ENCODE measurements at regions not wholly inside any gene's neighbourhood (a gene's known extent, or its start where the extent isn't known, plus 50 kb on each side); places are given as distances from the start of the nearest gene placed in this dataset.

GRCh38 chr15:66860844-66861243 is 158.8 kb downstream of the SMAD6 start:
- Mint-ChIP-seq H3K9me3 (ENCODE audit: insufficient read depth) (no peaks in the 10 kb centered on the region), H3K36me3 (ENCODE audit: low read depth) (no peaks in the 10 kb centered on the region)
- POLR2A ChIA-PET: no interaction called here

DNA sequence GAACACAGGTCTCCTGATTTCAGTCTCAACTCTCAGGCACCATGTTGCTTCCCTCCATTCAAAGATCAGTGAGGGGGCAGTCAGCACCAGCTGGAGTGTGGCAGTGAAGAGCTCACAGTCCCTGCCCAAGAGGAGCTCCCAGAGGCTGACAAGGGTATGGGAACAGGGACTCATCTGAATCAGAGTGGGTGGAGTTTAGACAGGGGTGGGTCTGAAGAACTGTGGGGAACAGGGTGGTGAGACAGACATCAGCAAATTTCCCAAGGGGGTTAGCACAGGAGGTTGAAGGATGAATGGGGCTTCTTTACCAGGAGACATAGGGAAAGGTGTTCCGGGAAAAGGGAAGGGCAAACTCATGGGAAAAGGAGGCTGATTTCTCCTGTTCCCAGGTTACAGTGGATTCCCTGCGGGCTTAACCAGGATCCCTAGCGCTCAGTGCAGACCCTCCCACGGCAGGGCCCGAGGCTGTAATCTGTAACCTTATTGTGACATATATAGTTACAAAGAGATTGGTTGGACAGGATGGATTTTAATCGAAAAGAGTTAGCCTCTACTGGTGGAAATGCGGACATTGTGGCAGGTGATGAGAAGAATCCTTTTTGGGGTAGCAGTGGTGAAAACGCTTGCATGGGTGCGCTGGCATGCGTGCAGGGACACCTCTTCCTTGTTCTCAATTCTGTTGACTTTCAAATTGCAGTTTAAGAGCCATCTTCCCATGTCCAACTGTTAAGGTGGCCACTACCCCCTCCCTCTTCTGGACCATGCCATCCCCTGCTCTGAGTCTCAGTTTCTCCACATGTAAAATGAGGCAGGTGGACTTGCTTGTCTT is 160.3 kb downstream of the SMAD6 start:
- Mint-ChIP-seq H3K27me3 (ENCODE audit: low read depth) (peaks cover 20% of the 10 kb centered on the region), H3K4me1 (ENCODE audit: low read depth) (peaks cover 12% of the 10 kb centered on the region), H3K27ac (no peak overlapping the region), H3K4me3 (no peak overlapping the region), H3K36me3 (ENCODE audit: low read depth) (no peaks in the 10 kb centered on the region), H3K9me3 (ENCODE audit: insufficient read depth) (no peaks in the 10 kb centered on the region)
- no peak for DNase-seq
- CTCF ChIA-PET: interaction anchor here (1.0 to 3.2 kb wide), 7 partner anchors 10 to 248 kb away, joined by 3 to 17 read pairs (median 3); no protein-coding TSS in a partner anchor
- POLR2A ChIA-PET: interaction anchor here (0.5 kb wide), 1 partner anchor 143 kb away, joined by 4 read pairs; no protein-coding TSS in a partner anchor
- ATAC-seq: peak; percentile 16

More at GRCh38 chr15:66860844-66861243, 158.8 kb downstream of the SMAD6 start:
- CTCF ChIA-PET: interaction anchor here (1.8 to 3.2 kb wide), 2 partner anchors 9 to 242 kb away, joined by 7 to 16 read pairs; no protein-coding TSS in a partner anchor
- Mint-ChIP-seq H3K27me3 (ENCODE audit: low read depth) (peaks cover 19% of the 10 kb centered on the region), H3K4me3 (no peak overlapping the region), H3K4me1 (ENCODE audit: low read depth) (peaks cover 5% of the 10 kb centered on the region), H3K27ac (no peak overlapping the region)
- ATAC-seq (no peak), DNase-seq (no peak)

DNA sequence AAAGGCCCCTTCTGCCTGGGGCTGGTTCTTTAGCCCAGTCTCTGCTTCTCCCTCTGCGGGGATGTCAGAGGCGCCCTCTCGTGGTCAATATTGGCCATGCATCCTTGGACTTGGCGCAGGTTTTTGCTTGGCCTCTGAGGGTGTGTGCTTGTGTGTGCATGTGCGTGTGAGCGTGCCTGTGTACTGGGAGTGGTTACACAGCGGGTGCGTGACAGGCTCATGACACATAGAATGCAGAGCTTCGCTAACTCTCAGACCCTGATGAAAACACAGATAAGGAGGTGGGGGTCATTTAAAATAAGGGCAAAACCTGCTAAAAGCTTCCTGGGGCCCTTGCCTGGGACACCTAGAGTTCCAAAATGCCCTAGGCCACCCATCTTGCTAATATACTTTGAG is 160.9 kb downstream of the SMAD6 start:
- H3K9me3 Mint-ChIP-seq (ENCODE audit: insufficient read depth): no peaks in the 10 kb centered on the region
- ChIA-PET CTCF (interaction anchor here (1.0 to 2.3 kb wide), 3 partner anchors 11 to 44 kb away, joined by 3 to 17 read pairs (median 3); no protein-coding TSS in a partner anchor), POLR2A (no interaction called here)
- peaks cover 12% of the 10 kb centered on the region for H3K4me1 Mint-ChIP-seq (ENCODE audit: low read depth)
- DNase-seq (peak; percentile 84), ATAC-seq (peak; percentile 87)
- H3K27ac Mint-ChIP-seq: no peak overlapping the region
- H3K36me3 Mint-ChIP-seq (ENCODE audit: low read depth): no peaks in the 10 kb centered on the region
- H3K27me3 Mint-ChIP-seq (ENCODE audit: low read depth): peaks cover 21% of the 10 kb centered on the region
- H3K4me3 Mint-ChIP-seq: no peak overlapping the region

DNA sequence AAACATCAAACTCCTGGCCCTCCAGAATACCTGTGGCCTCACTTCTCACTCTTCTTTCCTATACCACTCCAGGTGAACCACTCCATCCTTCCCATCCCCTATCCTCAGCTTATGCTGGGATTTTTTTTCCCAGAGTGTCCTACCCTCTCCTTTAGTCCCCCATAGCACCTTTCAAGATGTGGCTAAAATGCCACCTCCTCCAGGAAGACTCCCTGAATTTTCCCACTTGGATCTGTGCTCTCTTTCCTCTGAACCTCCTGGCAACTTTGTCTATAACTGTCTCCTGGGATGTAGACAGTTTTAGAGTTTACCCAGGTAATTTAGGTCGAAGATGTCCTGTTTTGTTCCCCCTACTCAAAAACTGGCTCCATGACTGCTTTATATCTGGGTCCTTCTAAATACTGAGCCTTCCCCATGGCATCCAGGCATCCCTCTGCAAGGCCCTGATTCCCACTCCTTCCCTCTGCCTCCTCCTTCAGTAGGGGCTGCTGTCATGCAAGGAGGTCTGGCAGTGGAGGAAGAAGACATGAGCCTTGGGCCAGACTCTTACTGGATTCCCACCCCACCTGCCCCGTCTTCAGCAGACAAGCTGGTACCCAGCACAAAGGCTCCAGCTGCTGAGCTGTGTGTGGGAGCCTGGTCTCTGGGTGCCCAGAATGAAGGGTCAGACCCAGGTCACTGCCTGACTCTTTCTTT is 161.5 kb downstream of the SMAD6 start:
- ChIA-PET POLR2A (no interaction called here), CTCF (interaction anchor here (0.8 to 2.3 kb wide), 5 partner anchors 12 to 245 kb away, joined by 3 to 17 read pairs (median 3); no protein-coding TSS in a partner anchor)
- no peaks in the 10 kb centered on the region for H3K36me3 Mint-ChIP-seq (ENCODE audit: low read depth)
- no peaks in the 10 kb centered on the region for H3K9me3 Mint-ChIP-seq (ENCODE audit: insufficient read depth)
- H3K4me3 Mint-ChIP-seq: no peak overlapping the region
- peaks cover 12% of the 10 kb centered on the region for H3K4me1 Mint-ChIP-seq (ENCODE audit: low read depth)
- ATAC-seq (no peak), DNase-seq (no peak)
- peaks cover 22% of the 10 kb centered on the region for H3K27me3 Mint-ChIP-seq (ENCODE audit: low read depth)
- H3K27ac Mint-ChIP-seq: no peak overlapping the region

DNA sequence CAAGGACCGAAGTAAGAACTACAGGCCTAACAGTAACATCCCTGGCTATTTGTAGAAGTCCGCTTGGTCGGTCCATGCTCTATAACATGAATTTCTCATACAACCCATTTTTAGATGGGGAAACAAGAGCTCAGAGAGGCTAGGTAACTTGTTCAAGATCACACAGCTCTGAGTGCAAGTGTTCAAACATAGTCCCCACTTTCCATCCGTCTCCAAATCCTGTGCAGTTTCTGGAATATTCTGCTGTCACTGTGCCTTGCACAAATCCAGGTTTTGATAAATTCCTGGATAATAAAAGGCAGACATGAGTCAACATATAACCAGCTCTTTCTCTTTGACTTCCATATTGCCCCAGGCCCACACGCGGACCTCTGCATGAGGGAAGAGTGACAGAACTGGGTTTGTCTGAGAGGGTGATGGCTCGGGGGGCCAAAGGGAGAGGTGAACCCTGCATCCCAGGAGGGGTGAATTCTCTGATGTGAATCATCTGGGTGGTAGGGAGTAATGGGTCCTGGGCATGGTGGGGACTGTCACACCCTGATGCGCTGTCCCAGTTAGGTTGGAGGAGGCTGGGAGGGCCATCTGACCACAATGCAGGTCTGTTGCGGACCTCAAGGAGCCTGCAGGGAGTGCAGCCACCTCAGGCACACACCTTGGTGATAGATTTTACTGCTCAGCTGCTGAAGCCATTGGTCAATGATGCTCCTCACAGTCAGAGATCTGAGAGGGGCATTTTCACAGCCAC is 162.2 kb downstream of the SMAD6 start:
- DNase-seq (no peak), ATAC-seq (no peak)
- H3K4me3 Mint-ChIP-seq: no peak overlapping the region
- POLR2A ChIA-PET: no interaction called here
- H3K27me3 Mint-ChIP-seq (ENCODE audit: low read depth): peaks cover 27% of the 10 kb centered on the region
- H3K27ac Mint-ChIP-seq: no peak overlapping the region
- no peaks in the 10 kb centered on the region for H3K36me3 Mint-ChIP-seq (ENCODE audit: low read depth)
- H3K4me1 Mint-ChIP-seq (ENCODE audit: low read depth): peaks cover 12% of the 10 kb centered on the region
- CTCF ChIA-PET: interaction anchor here (0.8 to 2.3 kb wide), 5 partner anchors 12 to 260 kb away, joined by 3 to 17 read pairs (median 3); no protein-coding TSS in a partner anchor
- no peaks in the 10 kb centered on the region for H3K9me3 Mint-ChIP-seq (ENCODE audit: insufficient read depth)

- CTCF ChIA-PET: interaction anchor here (1.0 to 2.3 kb wide), 2 partner anchors 13 to 261 kb away, joined by 3 to 17 read pairs; no protein-coding TSS in a partner anchor
- peak; percentile 13 for DNase-seq
- peaks cover 12% of the 10 kb centered on the region for H3K4me1 Mint-ChIP-seq (ENCODE audit: low read depth)
- H3K4me3 Mint-ChIP-seq: no peak overlapping the region
- H3K36me3 Mint-ChIP-seq (ENCODE audit: low read depth): no peaks in the 10 kb centered on the region
- ATAC-seq: no peak
- peaks cover 27% of the 10 kb centered on the region for H3K27me3 Mint-ChIP-seq (ENCODE audit: low read depth)
- H3K27ac Mint-ChIP-seq: no peak overlapping the region
- POLR2A ChIA-PET: no interaction called here
- H3K9me3 Mint-ChIP-seq (ENCODE audit: insufficient read depth): no peaks in the 10 kb centered on the region
Observed at GRCh38 chr15:66864871-66865281, 162.8 kb downstream of the SMAD6 start.

DNA sequence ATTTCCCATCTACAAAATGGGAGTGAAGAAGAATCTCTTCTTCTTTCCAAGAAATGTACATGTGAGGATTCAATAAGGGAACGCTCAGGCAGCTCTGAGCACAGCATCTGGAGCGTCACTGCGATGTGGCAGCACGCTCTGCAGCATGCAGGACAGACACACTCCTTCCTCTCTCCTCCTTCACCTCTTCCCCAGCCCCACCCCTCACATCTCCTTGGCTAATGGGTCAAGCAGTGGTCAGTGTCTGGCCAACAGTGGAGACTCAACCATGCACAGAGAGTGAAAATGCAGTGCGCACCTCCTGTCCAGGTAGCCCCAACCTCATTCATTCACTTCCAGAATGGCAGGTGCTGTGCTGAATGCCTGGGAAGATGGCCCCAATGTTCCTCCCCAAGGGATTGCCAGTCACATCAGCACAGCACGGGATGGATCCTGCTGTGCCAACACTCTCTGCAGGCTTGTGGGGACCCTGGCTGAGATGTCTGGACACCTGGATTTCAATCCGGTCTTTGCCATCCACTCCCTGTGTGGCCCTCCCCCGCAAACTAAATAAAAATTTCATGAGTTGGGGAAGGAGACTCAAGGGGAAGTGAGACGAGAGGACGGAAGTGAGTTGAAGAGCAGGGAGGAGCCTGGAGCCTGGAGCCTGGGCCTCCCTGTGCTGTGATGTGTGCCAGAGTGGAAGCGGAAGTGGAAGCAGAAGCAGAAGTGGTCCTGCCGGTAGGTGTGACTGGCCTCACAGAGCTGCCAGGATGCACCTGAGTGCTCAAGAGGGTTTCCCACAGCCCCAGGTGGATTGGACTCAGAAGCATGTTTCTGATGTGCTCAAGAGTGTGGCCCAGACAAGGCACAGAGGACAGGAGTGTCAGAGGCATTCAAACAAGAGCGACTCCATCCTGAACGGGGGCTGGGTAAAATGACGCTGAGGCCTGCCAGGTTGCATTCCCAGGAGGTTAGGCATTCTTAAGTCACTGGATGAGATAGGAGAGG is 163.9 kb downstream of the SMAD6 start:
- POLR2A ChIA-PET: no interaction called here
- peaks cover 12% of the 10 kb centered on the region for H3K4me1 Mint-ChIP-seq (ENCODE audit: low read depth)
- ATAC-seq (peak; percentile 46), DNase-seq (peak; percentile 30)
- CTCF ChIA-PET: interaction anchor here (1.0 kb wide), 1 partner anchor 262 kb away, joined by 3 read pairs; no protein-coding TSS in a partner anchor
- peaks cover 27% of the 10 kb centered on the region for H3K27me3 Mint-ChIP-seq (ENCODE audit: low read depth)
- no peak overlapping the region for H3K27ac Mint-ChIP-seq
- H3K9me3 Mint-ChIP-seq (ENCODE audit: insufficient read depth): no peaks in the 10 kb centered on the region
- no peaks in the 10 kb centered on the region for H3K36me3 Mint-ChIP-seq (ENCODE audit: low read depth)
- no peak overlapping the region for H3K4me3 Mint-ChIP-seq

DNA sequence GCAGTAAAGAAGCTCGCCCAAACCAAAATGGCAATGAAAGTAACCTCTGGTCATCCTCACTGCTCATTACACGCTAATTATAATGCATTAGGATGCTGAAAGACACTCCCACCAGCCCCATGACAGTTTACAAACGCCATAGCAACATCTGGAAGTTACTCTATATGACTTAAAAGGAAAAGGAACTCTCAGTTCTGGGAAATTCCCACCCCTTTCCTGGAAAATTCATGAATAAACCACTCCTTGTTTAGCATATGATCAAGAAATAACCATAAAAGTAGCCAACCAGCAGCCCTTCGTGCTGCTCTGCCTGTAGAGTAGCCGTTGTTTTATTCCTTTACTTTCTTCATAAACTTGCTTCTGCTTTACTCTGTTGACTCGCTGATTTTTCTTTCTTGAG is 164.6 kb downstream of the SMAD6 start:
- peak; percentile 12 for DNase-seq
- no peak overlapping the region for H3K4me3 Mint-ChIP-seq
- CTCF ChIA-PET: no interaction called here
- H3K4me1 Mint-ChIP-seq (ENCODE audit: low read depth): peaks cover 12% of the 10 kb centered on the region
- peaks cover 27% of the 10 kb centered on the region for H3K27me3 Mint-ChIP-seq (ENCODE audit: low read depth)
- H3K27ac Mint-ChIP-seq: no peak overlapping the region
- H3K36me3 Mint-ChIP-seq (ENCODE audit: low read depth): no peaks in the 10 kb centered on the region
- no peak for ATAC-seq
- POLR2A ChIA-PET: no interaction called here
- no peaks in the 10 kb centered on the region for H3K9me3 Mint-ChIP-seq (ENCODE audit: insufficient read depth)

GRCh38 chr15:66868918-66869317 is 166.9 kb downstream of the SMAD6 start:
- ATAC-seq: no peak
- ChIA-PET POLR2A (no interaction called here), CTCF (interaction anchor here (1.0 kb wide), 1 partner anchor 18 kb away, joined by 3 read pairs; no protein-coding TSS in a partner anchor)
- no peaks in the 10 kb centered on the region for H3K36me3 Mint-ChIP-seq (ENCODE audit: low read depth)
- H3K4me1 Mint-ChIP-seq (ENCODE audit: low read depth): peaks cover 8% of the 10 kb centered on the region
- no peak overlapping the region for H3K4me3 Mint-ChIP-seq
- no peaks in the 10 kb centered on the region for H3K9me3 Mint-ChIP-seq (ENCODE audit: insufficient read depth)
- no peak overlapping the region for H3K27ac Mint-ChIP-seq
- H3K27me3 Mint-ChIP-seq (ENCODE audit: low read depth): peaks cover 30% of the 10 kb centered on the region
- no peak for DNase-seq

DNA sequence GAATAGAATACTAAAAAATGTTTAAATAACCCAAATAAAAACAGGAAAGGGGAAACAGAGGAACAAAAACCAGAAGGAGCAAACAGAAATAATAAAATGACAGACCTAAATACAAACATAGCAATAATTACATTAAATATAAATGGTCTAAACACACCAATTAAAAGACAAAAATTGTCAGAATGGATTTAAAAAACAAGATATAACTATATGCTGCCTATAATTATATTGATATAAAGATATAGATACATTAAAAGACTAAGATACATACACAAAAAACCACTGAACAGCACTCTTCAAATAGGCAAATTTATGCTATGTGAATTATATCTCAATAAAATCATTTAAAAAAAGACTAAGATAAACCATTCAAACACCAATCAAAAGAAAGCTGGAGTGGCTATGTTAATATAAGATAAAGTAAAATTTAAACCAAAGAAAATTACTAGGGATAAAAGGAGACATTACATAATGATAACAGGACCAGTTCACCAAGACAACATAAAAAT is 168.9 kb downstream of the SMAD6 start:
- H3K9me3 Mint-ChIP-seq (ENCODE audit: insufficient read depth): no peaks in the 10 kb centered on the region
- CTCF ChIA-PET: no interaction called here
- H3K27ac Mint-ChIP-seq: no peak overlapping the region
- peaks cover 30% of the 10 kb centered on the region for H3K27me3 Mint-ChIP-seq (ENCODE audit: low read depth)
- no peaks in the 10 kb centered on the region for H3K36me3 Mint-ChIP-seq (ENCODE audit: low read depth)
- no peak for DNase-seq
- H3K4me3 Mint-ChIP-seq: no peak overlapping the region
- peaks cover 6% of the 10 kb centered on the region for H3K4me1 Mint-ChIP-seq (ENCODE audit: low read depth)
- POLR2A ChIA-PET: no interaction called here
- ATAC-seq: no peak
